ENCODE measurements at regions not wholly inside any gene's neighbourhood (a gene's known extent, or its start where the extent isn't known, plus 50 kb on each side); places are given as distances from the start of the nearest gene placed in this dataset.

DNA sequence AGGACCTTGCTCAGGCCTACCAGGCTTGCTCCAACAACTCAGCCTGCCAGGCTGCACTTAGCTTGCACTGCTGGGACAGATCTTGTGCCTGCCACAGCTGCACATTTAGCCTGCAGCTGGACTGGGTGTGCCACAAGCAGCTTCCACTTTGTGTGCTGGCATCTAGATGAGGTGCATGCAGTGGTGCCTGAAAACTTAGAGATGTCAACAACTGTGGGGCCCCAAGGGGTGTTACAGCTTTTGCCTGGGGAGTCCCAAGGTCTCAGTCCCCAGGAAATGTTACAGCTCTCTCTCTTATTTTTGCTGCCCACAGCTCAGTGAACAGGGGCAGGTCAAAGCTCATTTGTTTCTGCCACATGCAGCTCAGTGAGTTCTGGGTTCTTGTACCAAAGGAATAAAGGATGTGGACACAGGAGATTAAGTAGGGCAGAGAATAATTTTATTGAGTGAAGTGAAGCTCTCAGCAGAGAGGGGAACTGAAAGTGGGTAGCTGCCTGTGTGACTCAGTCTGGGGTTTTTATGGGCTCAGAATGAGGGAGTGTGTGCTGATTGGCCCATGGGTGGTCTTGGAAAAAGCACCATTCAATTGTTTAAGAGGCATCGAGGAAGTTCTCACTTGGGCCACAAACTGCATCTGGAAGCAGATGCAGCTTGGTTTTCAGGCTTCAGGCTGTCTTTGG, 828.3 kb downstream of the TECRL start:
- TF ChIP-seq, protein P1, sequence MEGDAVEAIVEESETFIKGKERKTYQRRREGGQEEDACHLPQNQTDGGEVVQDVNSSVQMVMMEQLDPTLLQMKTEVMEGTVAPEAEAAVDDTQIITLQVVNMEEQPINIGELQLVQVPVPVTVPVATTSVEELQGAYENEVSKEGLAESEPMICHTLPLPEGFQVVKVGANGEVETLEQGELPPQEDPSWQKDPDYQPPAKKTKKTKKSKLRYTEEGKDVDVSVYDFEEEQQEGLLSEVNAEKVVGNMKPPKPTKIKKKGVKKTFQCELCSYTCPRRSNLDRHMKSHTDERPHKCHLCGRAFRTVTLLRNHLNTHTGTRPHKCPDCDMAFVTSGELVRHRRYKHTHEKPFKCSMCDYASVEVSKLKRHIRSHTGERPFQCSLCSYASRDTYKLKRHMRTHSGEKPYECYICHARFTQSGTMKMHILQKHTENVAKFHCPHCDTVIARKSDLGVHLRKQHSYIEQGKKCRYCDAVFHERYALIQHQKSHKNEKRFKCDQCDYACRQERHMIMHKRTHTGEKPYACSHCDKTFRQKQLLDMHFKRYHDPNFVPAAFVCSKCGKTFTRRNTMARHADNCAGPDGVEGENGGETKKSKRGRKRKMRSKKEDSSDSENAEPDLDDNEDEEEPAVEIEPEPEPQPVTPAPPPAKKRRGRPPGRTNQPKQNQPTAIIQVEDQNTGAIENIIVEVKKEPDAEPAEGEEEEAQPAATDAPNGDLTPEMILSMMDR (IDR thresholded peaks at IDR 0.05): no peak
- no peak for TF ChIP-seq POLR2A (IDR thresholded peaks at IDR 0.05)

Data from Peyer's patch (tissue), 4 donors.